ENCODE measurements at regions not wholly inside any gene's neighbourhood (a gene's known extent, or its start where the extent isn't known, plus 50 kb on each side); places are given as distances from the start of the nearest gene placed in this dataset.

GRCh38 chr3:180469149-180469548 is 132.8 kb upstream of the TTC14 start:
- ATAC-seq = no peak
- no peak overlapping the region for H3K9ac ChIP-seq (ENCODE audit: insufficient read depth in 1 of 2, low read depth in 2 of 2, low read length in 2 of 2)
- no peaks in the 10 kb centered on the region for H3K27me3 ChIP-seq (ENCODE audit: control insufficient read depth in 2 of 2, insufficient read depth in 2 of 2, low read length in 2 of 2)
- no peak overlapping the region for H3K27ac ChIP-seq (ENCODE audit: extremely low read depth, low read depth, low read length)
- no peak for FAIRE-seq
- H3K9me3 ChIP-seq (replicated peaks; ENCODE audit: control insufficient read depth, insufficient read depth, low read depth, low read length) = no peaks in the 10 kb centered on the region
- BruUV-seq (replicated peaks) = no TSS peak
- 0% methylated on average over 1 of the region's 1 CpG for WGBS (ENCODE audit: insufficient coverage, low coverage, missing lambda C conversion rate)
- POLR2A ChIA-PET = no interaction called here
- no peak overlapping the region for H3K4me3 ChIP-seq
- DNase-seq (ENCODE audit: extremely low read depth in 1 of 4, low spot score in 3 of 4) = no peak
- intact Hi-C loops (cut with micrococcal nuclease) (no loop called here), in situ Hi-C loops (cut with MboI) (no loop called here)
- no peak overlapping the region for H2AFZ ChIP-seq (ENCODE audit: low read depth, low read length)
- H3K36me3 ChIP-seq (ENCODE audit: control insufficient read depth, insufficient read depth, low read length) = no peaks in the 10 kb centered on the region
- no peak overlapping the region for H3K4me2 ChIP-seq (ENCODE audit: insufficient read depth, low read length)
- no peaks in the 10 kb centered on the region for H3K9me1 ChIP-seq (ENCODE audit: control insufficient read depth, insufficient read depth, low read length)
- CTCF ChIA-PET (ENCODE audit: low intra/inter-chr PET ratio) = no interaction called here
- no peaks in the 10 kb centered on the region for H3K79me2 ChIP-seq (ENCODE audit: control insufficient read depth, insufficient read depth, low read length)
- H4K20me1 ChIP-seq (replicated peaks; ENCODE audit: control insufficient read depth, insufficient read depth, low read length) = no peaks in the 10 kb centered on the region
- TF ChIP-seq RFX5 (IDR thresholded peaks at IDR 0.05; ENCODE audit: low read depth, low read length) (no peak), GMEB1 (CRISPR knock-in tag; IDR thresholded peaks at IDR 0.05) (no peak), ZNF165 (CRISPR knock-in tag; IDR thresholded peaks at IDR 0.05; ENCODE audit: borderline replicate concordance) (no peak)
- no peaks in the 10 kb centered on the region for H3K4me1 ChIP-seq (replicated peaks in 1 of 2; ENCODE audit: control insufficient read depth in 2 of 2, insufficient read depth in 2 of 2, low read length in 2 of 2)

- Histone ChIP-seq H3K9me3 (replicated peaks; ENCODE audit: control insufficient read depth, insufficient read depth, low read depth, low read length) (no peaks in the 10 kb centered on the region), H3K4me2 (ENCODE audit: insufficient read depth, low read length) (no peak overlapping the region), H3K79me2 (ENCODE audit: control insufficient read depth, insufficient read depth, low read length) (no peaks in the 10 kb centered on the region), H3K4me1 (replicated peaks in 1 of 2; ENCODE audit: control insufficient read depth in 2 of 2, insufficient read depth in 2 of 2, low read length in 2 of 2) (no peaks in the 10 kb centered on the region), H3K9me1 (ENCODE audit: control insufficient read depth, insufficient read depth, low read length) (no peaks in the 10 kb centered on the region), H3K9ac (ENCODE audit: insufficient read depth in 1 of 2, low read depth in 2 of 2, low read length in 2 of 2) (no peak overlapping the region), H4K20me1 (replicated peaks; ENCODE audit: control insufficient read depth, insufficient read depth, low read length) (no peaks in the 10 kb centered on the region), H3K27me3 (ENCODE audit: control insufficient read depth in 2 of 2, insufficient read depth in 2 of 2, low read length in 2 of 2) (no peaks in the 10 kb centered on the region), H3K36me3 (ENCODE audit: control insufficient read depth, insufficient read depth, low read length) (no peaks in the 10 kb centered on the region), H3K27ac (ENCODE audit: extremely low read depth, low read depth, low read length) (no peak overlapping the region), H3K4me3 (no peak overlapping the region), H2AFZ (ENCODE audit: low read depth, low read length) (no peak overlapping the region)
- no peak for ATAC-seq
- 3% methylated on average over 5 of the region's 5 CpGs for WGBS (ENCODE audit: insufficient coverage, low coverage, missing lambda C conversion rate)
- POLR2A ChIA-PET = no interaction called here
- CTCF ChIA-PET (ENCODE audit: low intra/inter-chr PET ratio) = no interaction called here
- DNase-seq (ENCODE audit: extremely low read depth in 1 of 4, low spot score in 3 of 4) = no peak
- in situ Hi-C loops (cut with MboI) = no loop called here
- FAIRE-seq = no peak
- intact Hi-C loops (cut with micrococcal nuclease) = no loop called here
- no TSS peak for BruUV-seq (replicated peaks)
- TF ChIP-seq RAD21 (CRISPR knock-in tag; conservative IDR thresholded peaks at IDR 0.05 in 1 of 2, IDR thresholded peaks at IDR 0.05 in 1 of 2) (no peak), TAF1 (IDR thresholded peaks at IDR 0.05; ENCODE audit: control insufficient read depth, extremely low read depth, insufficient read depth, low read length, severe bottlenecking) (no peak), ZNF124 (CRISPR knock-in tag; IDR thresholded peaks at IDR 0.05) (no peak), SMARCC2 (IDR thresholded peaks at IDR 0.05; ENCODE audit: low read depth) (no peak), ZNF165 (CRISPR knock-in tag; IDR thresholded peaks at IDR 0.05; ENCODE audit: borderline replicate concordance) (no peak)
- TF ChIP-seq, protein P1, sequence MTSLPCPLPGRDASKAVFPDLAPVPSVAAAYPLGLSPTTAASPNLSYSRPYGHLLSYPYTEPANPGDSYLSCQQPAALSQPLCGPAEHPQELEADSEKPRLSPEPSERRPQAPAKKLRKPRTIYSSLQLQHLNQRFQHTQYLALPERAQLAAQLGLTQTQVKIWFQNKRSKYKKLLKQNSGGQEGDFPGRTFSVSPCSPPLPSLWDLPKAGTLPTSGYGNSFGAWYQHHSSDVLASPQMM (CRISPR knock-in tag; IDR thresholded peaks at IDR 0.05) = no peak
Observed at GRCh38 chr3:180478695-180479094, 123.3 kb upstream of the TTC14 start.
